H1 (cell line): ENCODE measurements at regions not wholly inside any gene's neighbourhood (a gene's known extent, or its start where the extent isn't known, plus 50 kb on each side); places are given as distances from the start of the nearest gene placed in this dataset.

Experiments
- CTCF ChIA-PET: fragments of 300-600 bp; sonication (Branson Sonifier 250); formaldehyde crosslinking; loops from one replicate; lab custom pipeline; 2021; ENCODE audit not compliant: partially characterized antibody; lab: Charles Lee
- POLR2A ChIA-PET: fragments of 300-600 bp; sonication (Branson Sonifier 250); formaldehyde crosslinking; loops from one replicate; lab custom pipeline; 2021; ENCODE audit warnings: inconsistent platforms; ENCODE audit not compliant: partially characterized antibody; lab: Charles Lee
- DNase-seq, 2 experiments: peaks; one replicate each; pipeline versions ENCODE4 v3.0.0 to v3.0.0-alpha.2; 2010 to 2022; ENCODE audit warnings: low spot score in 2 of 2, low read depth in 1 of 2, mixed read lengths in 1 of 2
- FAIRE-seq: peaks from 2 replicates; lab custom pipeline; 2011; peaks lifted over from hg19 to GRCh38; lab: Jason Lieb, UNC
- H2AFZ ChIP-seq: 2 replicates; pipeline ENCODE4 v1.8.1; 2012; ENCODE audit warnings: low read length, inconsistent platforms
- H2AK5ac ChIP-seq: 2 replicates; pipeline ENCODE4 v1.6.1; 2013; ENCODE audit warnings: low read depth, low read length
- H2BK120ac ChIP-seq: replicated peaks from 2 replicates; pipeline ENCODE3; 2013; ENCODE audit warnings: low read depth, low read length, inconsistent platforms
- H2BK12ac ChIP-seq: 2 replicates; pipeline ENCODE4 v1.6.1; 2013; ENCODE audit warnings: low read depth, low read length
- H2BK15ac ChIP-seq: 2 replicates; pipeline ENCODE4 v1.6.1; 2013; ENCODE audit warnings: low read length
- H2BK20ac ChIP-seq: 2 replicates; pipeline ENCODE4 v1.6.1; 2013; ENCODE audit warnings: low read length
- H2BK5ac ChIP-seq: 2 replicates; pipeline ENCODE4 v1.6.1; 2013; ENCODE audit warnings: low read depth, low read length
- H3K14ac ChIP-seq: 2 replicates; pipeline ENCODE4 v1.6.1; 2013; ENCODE audit warnings: inconsistent platforms; ENCODE audit not compliant: insufficient read length
- H3K18ac ChIP-seq: 2 replicates; pipeline ENCODE4 v1.6.1; 2013; ENCODE audit warnings: low read length; ENCODE audit errors: extremely low read depth
- H3K23ac ChIP-seq: 2 replicates; pipeline ENCODE4 v1.6.1; 2013; ENCODE audit warnings: inconsistent platforms; ENCODE audit not compliant: insufficient read length
- H3K23me2 ChIP-seq: 2 replicates; pipeline ENCODE4 v1.6.1; 2013; ENCODE audit warnings: low read depth, low read length
- H3K27ac ChIP-seq: 2 replicates; pipeline ENCODE4 v1.6.1; 2011; ENCODE audit warnings: low read depth, low read length, inconsistent platforms
- H3K27me3 ChIP-seq, 4 experiments: replicated peaks in 1 of 4; 1 replicate in 1 of 4; 2 replicates in 3 of 4; pipeline versions ENCODE4 v1.6.1 to v1.8.1; 2011 to 2013; ENCODE audit warnings: low read length in 3 of 4, mild to moderate bottlenecking in 3 of 4, inconsistent platforms in 2 of 4, mixed read lengths in 2 of 4, moderate library complexity in 1 of 4; ENCODE audit not compliant: control insufficient read depth in 3 of 4, insufficient read depth in 3 of 4; ENCODE audit errors: extremely low read depth in 1 of 4
- H3K36me3 ChIP-seq, 4 experiments: 2 replicates each; pipeline versions ENCODE4 v1.6.1 to v1.8.1; 2011 to 2013; ENCODE audit warnings: mild to moderate bottlenecking in 4 of 4, low read length in 3 of 4, moderate library complexity in 2 of 4, control low read depth in 1 of 4, inconsistent platforms in 1 of 4; ENCODE audit not compliant: insufficient read depth in 4 of 4, control insufficient read depth in 2 of 4
- H3K4ac ChIP-seq: replicated peaks from 2 replicates; pipeline ENCODE3; 2013; ENCODE audit warnings: low read length, low read depth, mixed read lengths, inconsistent platforms; ENCODE audit not compliant: insufficient read length
- H3K4me1 ChIP-seq, 4 experiments: replicated peaks in 1 of 4; 1 replicate in 1 of 4; 2 replicates in 3 of 4; pipeline versions ENCODE4 v1.6.1 to v1.8.1; 2011 to 2013; ENCODE audit warnings: low read length in 3 of 4, inconsistent platforms in 2 of 4, mixed read lengths in 1 of 4; ENCODE audit not compliant: insufficient read depth in 4 of 4, control insufficient read depth in 3 of 4
- H3K4me2 ChIP-seq, 2 experiments: 2 replicates each; pipeline versions ENCODE4 v1.6.1 to v1.8.1; 2011 to 2013; ENCODE audit warnings: low read depth in 2 of 2, low read length in 2 of 2, control low read depth in 1 of 2, inconsistent platforms in 1 of 2, mild to moderate bottlenecking in 1 of 2; ENCODE audit not compliant: insufficient read depth in 1 of 2
- H3K4me3 ChIP-seq, 4 experiments: fragments of 200-600, 300-600 bp in 1 of 4; sonication (generic), shearing (Covaris generic), sonication (Bioruptor Twin) in 1 of 4; 2 replicates each; pipeline versions ENCODE4 v1.5.1 to v1.8.1; 2011 to 2016; ENCODE audit warnings: low read length in 4 of 4, low read depth in 3 of 4, control low read depth in 2 of 4, inconsistent platforms in 2 of 4, mild to moderate bottlenecking in 2 of 4, mixed read lengths in 1 of 4, moderate library complexity in 1 of 4; ENCODE audit not compliant: insufficient read depth in 2 of 4; ENCODE audit errors: extremely low read depth in 1 of 4
- H3K56ac ChIP-seq: replicated peaks from 2 replicates; pipeline ENCODE3; 2013; ENCODE audit warnings: low read depth, mild to moderate bottlenecking, mixed read lengths, low read length, inconsistent platforms; ENCODE audit not compliant: insufficient read length
- H3K79me1 ChIP-seq: 2 replicates; pipeline ENCODE4 v1.6.1; 2013; ENCODE audit warnings: low read depth, low read length, control low read depth
- H3K79me2 ChIP-seq, 2 experiments: 2 replicates each; pipeline versions ENCODE4 v1.6.1 to v1.8.1; 2012 to 2013; ENCODE audit warnings: low read length in 2 of 2, mild to moderate bottlenecking in 2 of 2, inconsistent platforms in 1 of 2; ENCODE audit not compliant: insufficient read depth in 2 of 2, control insufficient read depth in 1 of 2
- H3K9ac ChIP-seq, 4 experiments: replicated peaks in 1 of 4; 1 replicate in 1 of 4; 2 replicates in 3 of 4; pipeline versions ENCODE4 v1.6.1 to v1.8.1; 2011 to 2013; ENCODE audit warnings: low read depth in 3 of 4, low read length in 3 of 4, control low read depth in 2 of 4, mild to moderate bottlenecking in 2 of 4, moderate library complexity in 2 of 4, inconsistent platforms in 1 of 4; ENCODE audit errors: extremely low read depth in 1 of 4
- H3K9me3 ChIP-seq, 2 experiments: 2 replicates each; pipeline versions ENCODE4 v1.6.1 to v1.8.1; 2012 to 2013; ENCODE audit warnings: mild to moderate bottlenecking in 2 of 2, moderate library complexity in 2 of 2, control low read depth in 1 of 2, inconsistent platforms in 1 of 2, low read depth in 1 of 2, low read length in 1 of 2, mixed read lengths in 1 of 2; ENCODE audit not compliant: insufficient read depth in 2 of 2
- H4K20me1 ChIP-seq, 2 experiments: replicated peaks in 1 of 2; 2 replicates each; pipeline versions ENCODE3 to v1.8.1; 2011 to 2013; ENCODE audit warnings: inconsistent platforms in 2 of 2, low read length in 2 of 2, mild to moderate bottlenecking in 1 of 2; ENCODE audit not compliant: insufficient read depth in 2 of 2, control insufficient read depth in 1 of 2
- H4K5ac ChIP-seq: 2 replicates; pipeline ENCODE4 v1.6.1; 2013; ENCODE audit warnings: low read length, low read depth, mixed read lengths, inconsistent platforms; ENCODE audit not compliant: insufficient read length
- H4K8ac ChIP-seq: 2 replicates; pipeline ENCODE4 v1.8.0; 2013; ENCODE audit warnings: mild to moderate bottlenecking, moderate library complexity, low read length, inconsistent platforms; ENCODE audit not compliant: insufficient read depth; ENCODE audit errors: extremely low read depth
- H4K91ac ChIP-seq: replicated peaks from 2 replicates; pipeline ENCODE3; 2013; ENCODE audit warnings: low read length, mixed read lengths, inconsistent platforms; ENCODE audit not compliant: insufficient read length
- ATF2 ChIP-seq: IDR thresholded peaks from 2 replicates; pipeline ENCODE4 v1.6.1; 2012; ENCODE audit warnings: low read length, inconsistent platforms
- EZH2 ChIP-seq: fragments of 200-600 bp; sonication (generic); IDR thresholded peaks from 2 replicates; pipeline ENCODE4 v1.7.1; 2012; ENCODE audit warnings: low read depth, mild to moderate bottlenecking, moderate library complexity, low read length, inconsistent platforms; ENCODE audit not compliant: severe bottlenecking
- GABPA ChIP-seq: IDR thresholded peaks from 2 replicates; pipeline ENCODE4 v1.6.1; 2011; ENCODE audit warnings: mild to moderate bottlenecking, low read length, moderate library complexity, borderline replicate concordance; ENCODE audit not compliant: insufficient read depth
- JUN ChIP-seq: IDR thresholded peaks from 2 replicates; pipeline ENCODE4 v1.6.1; 2011; ENCODE audit warnings: low read depth, mild to moderate bottlenecking, improper control_type of control experiment, low read length
- JUND ChIP-seq: IDR thresholded peaks from 2 replicates; pipeline ENCODE4 v1.6.1; 2011; ENCODE audit warnings: mild to moderate bottlenecking, improper control_type of control experiment, low read length
- MAX ChIP-seq: IDR thresholded peaks from 2 replicates; pipeline ENCODE4 v1.6.1; 2012; ENCODE audit warnings: inconsistent platforms
- NANOG ChIP-seq: IDR thresholded peaks from 2 replicates; pipeline ENCODE4 v1.6.1; 2011; ENCODE audit warnings: low read length, low read depth, mild to moderate bottlenecking, inconsistent platforms; ENCODE audit not compliant: insufficient read depth, poor library complexity, severe bottlenecking
- POLR2AphosphoS5 ChIP-seq: IDR thresholded peaks from 2 replicates; pipeline ENCODE4 v1.6.1; 2011; ENCODE audit warnings: low read depth, low read length
- SP2 ChIP-seq: IDR thresholded peaks from 2 replicates; pipeline ENCODE4 v1.6.1; 2012; ENCODE audit warnings: mild to moderate bottlenecking, low read length, inconsistent platforms
- SRF ChIP-seq: IDR thresholded peaks from 2 replicates; pipeline ENCODE4 v1.6.1; 2011; ENCODE audit warnings: mild to moderate bottlenecking, low read depth, low read length, moderate library complexity
- USF2 ChIP-seq: IDR thresholded peaks from 2 replicates; pipeline ENCODE4 v1.6.1; 2011; ENCODE audit warnings: low read length, improper control_type of control experiment
- WGBS, 2 experiments: shearing (Covaris generic) in 1 of 2; methylation state at CpG; one replicate each; pipeline versions ENCODE4 v1.1.6 to v1.1.7; 2013 to 2015; ENCODE audit warnings: low lambda C conversion rate in 2 of 2, mixed read lengths in 2 of 2, inconsistent platforms in 1 of 2, low coverage in 1 of 2, missing lambda C conversion rate in 1 of 2; ENCODE audit not compliant: insufficient replicate concordance in 2 of 2, insufficient coverage in 1 of 2, insufficient read length in 1 of 2; ENCODE audit errors: extremely low coverage in 1 of 2, missing lambda C conversion rate in 1 of 2; 5-methylcytosine and 5-hydroxymethylcytosine counted together

- H3K36me3 ChIP-seq = no peaks in the 10 kb centered on the region
- H3K14ac ChIP-seq = no peak overlapping the region
- no peak overlapping the region for H3K4me2 ChIP-seq
- ChIA-PET POLR2A (no interaction called here), CTCF (no interaction called here)
- no peaks in the 10 kb centered on the region for H3K23me2 ChIP-seq
- H2BK5ac ChIP-seq = no peak overlapping the region
- H2AK5ac ChIP-seq = no peak overlapping the region
- WGBS, 2 experiments = 77% methylated on average over 4 of the region's 9 CpGs; no CpG with 5 or more reads in 1 of the 2 experiments
- H4K91ac ChIP-seq = no peak overlapping the region
- no peak overlapping the region for H3K18ac ChIP-seq
- H3K27me3 ChIP-seq = no peaks in the 10 kb centered on the region
- H2BK120ac ChIP-seq = no peak overlapping the region
- H3K79me2 ChIP-seq = no peaks in the 10 kb centered on the region
- no peak overlapping the region for H3K4me3 ChIP-seq
- no peak overlapping the region for H3K4ac ChIP-seq
- DNase-seq (no peak), FAIRE-seq (no peak)
- no peaks in the 10 kb centered on the region for H3K79me1 ChIP-seq
- no peak overlapping the region for H4K8ac ChIP-seq
- no peak overlapping the region for H2BK15ac ChIP-seq
- H3K23ac ChIP-seq = no peak overlapping the region
- H4K5ac ChIP-seq = no peak overlapping the region
- no peak overlapping the region for H3K9ac ChIP-seq
- no peaks in the 10 kb centered on the region; a peak in 1 of 4 replicates for H3K9me3 ChIP-seq
- H2BK20ac ChIP-seq = no peak overlapping the region
- H3K4me1 ChIP-seq = no peaks in the 10 kb centered on the region
- H2AFZ ChIP-seq = no peak overlapping the region
- no peak overlapping the region for H2BK12ac ChIP-seq
- no peak overlapping the region for H3K27ac ChIP-seq
- H4K20me1 ChIP-seq = no peaks in the 10 kb centered on the region
- no peak overlapping the region for H3K56ac ChIP-seq
- no peak for TF ChIP-seq EZH2
- TF ChIP-seq SP2 = no peak
- TF ChIP-seq ATF2 = no peak
- no peak for TF ChIP-seq USF2
- TF ChIP-seq SRF = no peak
- TF ChIP-seq GABPA = no peak
- TF ChIP-seq POLR2AphosphoS5 = no peak
- TF ChIP-seq MAX = no peak
- TF ChIP-seq JUN = no peak
- no peak for TF ChIP-seq NANOG
- TF ChIP-seq JUND = no peak
Observed at GRCh38 chrX:126064901-126065541, 101.1 kb downstream of the DCAF12L2 start.
